Upper lobe of left lung (tissue), 6 donors: ENCODE measurements at regions not wholly inside any gene's neighbourhood (a gene's known extent, or its start where the extent isn't known, plus 50 kb on each side); places are given as distances from the start of the nearest gene placed in this dataset.
"Not testable (repeated sequence)": the region's sequence is repeated elsewhere in the genome, so short reads cannot be mapped to it uniquely, and the experiment has no call there.

ENCODE experiments used
- ATAC-seq, 2 donors: fragments of 200-7000 bp; cut with Tn5 transposase; one replicate each; pipeline ENCODE4 v1.9.1; 2022; ENCODE audit warnings: mild to moderate bottlenecking in 2 of 2, moderate library complexity in 2 of 2; ENCODE audit not compliant: low FRiP score in 2 of 2
- DNase-seq, 2 donors: peaks; one replicate each; pipeline ENCODE4 v3.0.0-alpha.2; 2019 to 2020
- H3K27ac ChIP-seq, 4 donors: fragments of 200-600 bp; sonication (generic); one replicate each; pipeline ENCODE4 v1.5.1; 2016 to 2019
- H3K27me3 ChIP-seq, 4 donors: fragments of 200-600 bp; sonication (generic); one replicate each; pipeline ENCODE4 v1.5.1; 2017 to 2019
- H3K36me3 ChIP-seq, 4 donors: fragments of 200-600 bp; sonication (generic); one replicate each; pipeline ENCODE4 v1.5.1; 2016 to 2019
- H3K4me1 ChIP-seq, 4 donors: fragments of 200-600 bp; sonication (generic); one replicate each; pipeline ENCODE4 v1.5.1; 2018 to 2019
- H3K4me3 ChIP-seq, 4 donors: fragments of 200-600 bp; sonication (generic); one replicate each; pipeline ENCODE4 v1.5.1; 2017 to 2019; ENCODE audit warnings: mild to moderate bottlenecking in 2 of 4, moderate library complexity in 1 of 4
- H3K9me3 ChIP-seq, 4 donors: fragments of 200-600 bp; sonication (generic); one replicate each; pipeline ENCODE4 v1.5.1; 2018 to 2019
- CTCF ChIP-seq, 6 experiments: fragments of 450-650 bp in 4 of 6; fragments of 200-600 bp in 2 of 6; sonication (generic) in 2 of 6; IDR thresholded peaks; one replicate each; pipeline ENCODE4 v1.5.1; 2016 to 2019; ENCODE audit warnings: antibody characterized with exemption in 6 of 6
- EP300 ChIP-seq, 4 donors: sonication (generic); formaldehyde crosslinking; IDR thresholded peaks; one replicate each; pipeline ENCODE4 v1.5.1; 2017; ENCODE audit warnings: antibody characterized with exemption in 4 of 4, control low read depth in 2 of 4
- POLR2A ChIP-seq, 4 donors: fragments of 450-650 bp; IDR thresholded peaks; one replicate each; pipeline ENCODE4 v1.5.1; 2016 to 2017; ENCODE audit warnings: antibody characterized with exemption in 4 of 4, mild to moderate bottlenecking in 2 of 4
- POLR2AphosphoS5 ChIP-seq, 2 donors: sonication (generic); formaldehyde crosslinking; IDR thresholded peaks; one replicate each; pipeline ENCODE4 v1.5.1; 2017; ENCODE audit warnings: antibody characterized with exemption in 2 of 2
- WGBS, 2 donors: methylation state at CpG; one replicate each; pipeline ENCODE4 v1.1.5; 2017 to 2018; 5-methylcytosine and 5-hydroxymethylcytosine counted together
- donor health status: DM: no; HTN: no; CAD: no; lungs with moderate emphysema.
- donor health status: DM: no; HTN: yes; CAD: no; lungs with severe emphysema.

- DNase-seq (no peak), ATAC-seq (peak in 1 of 2 donors; percentile 46)
- no peaks in the 10 kb centered on the region for H3K9me3 ChIP-seq
- TF ChIP-seq POLR2AphosphoS5 (IDR thresholded peaks at IDR 0.05) (no peak), CTCF (IDR thresholded peaks at IDR 0.05) (no peak), POLR2A (IDR thresholded peaks at IDR 0.05) (no peak), EP300 (IDR thresholded peaks at IDR 0.05) (no peak)
- H3K4me3 ChIP-seq = no peak overlapping the region
- 34 to 37% methylated on average over 4 of the region's 4 CpGs for WGBS, 2 donors
- no peaks in the 10 kb centered on the region for H3K36me3 ChIP-seq
- H3K27ac ChIP-seq = no peak overlapping the region
- H3K4me1 ChIP-seq = no peaks in the 10 kb centered on the region
- H3K27me3 ChIP-seq = no peaks in the 10 kb centered on the region
Measured at GRCh38 chr5:87195104-87195591, 72.5 kb upstream of the RASA1 start.

- Histone ChIP-seq H3K4me1 (no peaks in the 10 kb centered on the region), H3K9me3 (no peaks in the 10 kb centered on the region), H3K27me3 (no peaks in the 10 kb centered on the region), H3K27ac (no peak overlapping the region), H3K36me3 (no peaks in the 10 kb centered on the region), H3K4me3 (no peak overlapping the region)
- no peak for ATAC-seq
- WGBS, 2 donors = 47 to 63% methylated on average over 3 of the region's 3 CpGs
- no peak for TF ChIP-seq CTCF (IDR thresholded peaks at IDR 0.05)
- no peak for TF ChIP-seq POLR2AphosphoS5 (IDR thresholded peaks at IDR 0.05)
- TF ChIP-seq EP300 (IDR thresholded peaks at IDR 0.05) = no peak
- no peak for TF ChIP-seq POLR2A (IDR thresholded peaks at IDR 0.05)
- DNase-seq = no peak
Measured at GRCh38 chr5:87195616-87196015, 72.1 kb upstream of the RASA1 start.

- no peak for TF ChIP-seq CTCF (IDR thresholded peaks at IDR 0.05)
- no peak for TF ChIP-seq EP300 (IDR thresholded peaks at IDR 0.05)
- no peak for TF ChIP-seq POLR2A (IDR thresholded peaks at IDR 0.05)
- TF ChIP-seq POLR2AphosphoS5 (IDR thresholded peaks at IDR 0.05) = no peak
- no peaks in the 10 kb centered on the region for H3K36me3 ChIP-seq
- DNase-seq (no peak), ATAC-seq (no peak)
- no peaks in the 10 kb centered on the region for H3K9me3 ChIP-seq
- H3K27me3 ChIP-seq = no peaks in the 10 kb centered on the region
- no peak overlapping the region for H3K27ac ChIP-seq
- H3K4me3 ChIP-seq = no peak overlapping the region
- WGBS, 2 donors = 94 to 95% methylated on average over 5 of the region's 5 CpGs
- no peaks in the 10 kb centered on the region for H3K4me1 ChIP-seq
Measured at GRCh38 chr5:87198010-87198409, 69.7 kb upstream of the RASA1 start.

- not testable (repeated sequence) for ATAC-seq, H3K27ac ChIP-seq, H3K36me3 ChIP-seq, H3K9me3 ChIP-seq, DNase-seq, H3K4me3 ChIP-seq, H3K4me1 ChIP-seq, H3K27me3 ChIP-seq
- WGBS, 2 donors = 75 to 76% methylated on average over 1 of the region's 1 CpG
Measured at GRCh38 chr5:87199246-87199645, 68.4 kb upstream of the RASA1 start.

- not testable (repeated sequence) for H3K9me3 ChIP-seq, H3K27ac ChIP-seq, H3K4me3 ChIP-seq, H3K27me3 ChIP-seq, H3K4me1 ChIP-seq, H3K36me3 ChIP-seq, DNase-seq, ATAC-seq
- WGBS, 2 donors = 68 to 78% methylated on average over 2 of the region's 2 CpGs
Measured at GRCh38 chr5:87199704-87200103, 68.0 kb upstream of the RASA1 start.

- H3K36me3 ChIP-seq = no peaks in the 10 kb centered on the region
- H3K9me3 ChIP-seq = no peaks in the 10 kb centered on the region
- H3K27ac ChIP-seq = no peak overlapping the region
- H3K4me1 ChIP-seq = no peaks in the 10 kb centered on the region
- ATAC-seq = no peak
- no peaks in the 10 kb centered on the region for H3K27me3 ChIP-seq
- 82 to 87% methylated on average over 1 of the region's 1 CpG for WGBS, 2 donors
- no peak for TF ChIP-seq POLR2A (IDR thresholded peaks at IDR 0.05)
- no peak for TF ChIP-seq POLR2AphosphoS5 (IDR thresholded peaks at IDR 0.05)
- no peak for TF ChIP-seq CTCF (IDR thresholded peaks at IDR 0.05)
- TF ChIP-seq EP300 (IDR thresholded peaks at IDR 0.05) = no peak
- H3K4me3 ChIP-seq = no peak overlapping the region
- no peak for DNase-seq
Measured at GRCh38 chr5:87210076-87210475, 57.6 kb upstream of the RASA1 start.
